ENCODE measurements at regions not wholly inside any gene's neighbourhood (a gene's known extent, or its start where the extent isn't known, plus 50 kb on each side); places are given as distances from the start of the nearest gene placed in this dataset.

DNA sequence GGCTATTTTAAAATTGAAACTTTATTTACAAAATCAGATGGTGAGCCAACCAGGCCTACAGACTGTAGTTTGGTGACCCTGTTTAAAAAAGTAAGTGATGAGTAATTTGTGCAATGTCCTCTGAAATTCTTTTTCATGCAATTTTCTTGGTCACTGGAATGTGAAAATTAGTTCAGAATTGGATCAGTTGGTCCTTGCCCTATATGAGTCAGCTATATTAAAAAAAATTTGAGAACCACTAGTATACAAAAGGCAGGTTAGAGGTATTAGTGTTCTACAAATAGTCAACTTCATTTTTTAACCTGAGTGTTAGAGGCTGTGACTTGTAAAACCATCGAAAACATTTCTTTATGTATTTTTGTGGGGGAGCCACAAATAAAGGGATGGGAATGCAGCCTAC, 91.1 kb upstream of the NXPH2 start:
- H3K4me3 ChIP-seq = no peak overlapping the region
- H3K27me3 ChIP-seq = no peaks in the 10 kb centered on the region
- ATAC-seq (no peak), DNase-seq (no peak)
- 87 to 96% methylated on average over 1 of the region's 1 CpG for WGBS, 2 donors
- H3K9me3 ChIP-seq = no peaks in the 10 kb centered on the region
- no peaks in the 10 kb centered on the region for H3K4me1 ChIP-seq
- intact Hi-C loops (cut with DNase I) = no loop called here
- H3K27ac ChIP-seq = no peak overlapping the region
- H3K36me3 ChIP-seq = no peaks in the 10 kb centered on the region
- TF ChIP-seq, protein P1, sequence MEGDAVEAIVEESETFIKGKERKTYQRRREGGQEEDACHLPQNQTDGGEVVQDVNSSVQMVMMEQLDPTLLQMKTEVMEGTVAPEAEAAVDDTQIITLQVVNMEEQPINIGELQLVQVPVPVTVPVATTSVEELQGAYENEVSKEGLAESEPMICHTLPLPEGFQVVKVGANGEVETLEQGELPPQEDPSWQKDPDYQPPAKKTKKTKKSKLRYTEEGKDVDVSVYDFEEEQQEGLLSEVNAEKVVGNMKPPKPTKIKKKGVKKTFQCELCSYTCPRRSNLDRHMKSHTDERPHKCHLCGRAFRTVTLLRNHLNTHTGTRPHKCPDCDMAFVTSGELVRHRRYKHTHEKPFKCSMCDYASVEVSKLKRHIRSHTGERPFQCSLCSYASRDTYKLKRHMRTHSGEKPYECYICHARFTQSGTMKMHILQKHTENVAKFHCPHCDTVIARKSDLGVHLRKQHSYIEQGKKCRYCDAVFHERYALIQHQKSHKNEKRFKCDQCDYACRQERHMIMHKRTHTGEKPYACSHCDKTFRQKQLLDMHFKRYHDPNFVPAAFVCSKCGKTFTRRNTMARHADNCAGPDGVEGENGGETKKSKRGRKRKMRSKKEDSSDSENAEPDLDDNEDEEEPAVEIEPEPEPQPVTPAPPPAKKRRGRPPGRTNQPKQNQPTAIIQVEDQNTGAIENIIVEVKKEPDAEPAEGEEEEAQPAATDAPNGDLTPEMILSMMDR (IDR thresholded peaks at IDR 0.05) = no peak

DNA sequence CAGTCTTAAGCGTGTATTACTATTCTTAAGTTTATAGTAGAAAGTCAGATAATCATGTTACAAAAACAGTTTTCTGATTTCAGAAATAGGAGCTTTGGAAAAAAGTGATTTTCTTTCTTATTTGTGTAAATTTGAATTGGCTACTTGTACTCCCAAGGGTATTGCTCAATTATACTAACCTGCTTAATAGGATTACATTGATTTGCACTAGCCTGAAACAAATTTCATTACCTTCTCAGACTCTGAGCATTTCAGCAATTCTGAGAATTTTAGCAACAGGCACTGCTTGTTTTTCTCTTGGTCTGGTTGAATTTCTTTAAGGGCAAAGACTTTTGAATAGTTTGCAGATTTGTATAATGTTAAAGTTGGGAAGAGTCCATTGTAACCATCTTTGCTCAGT, 87.2 kb upstream of the NXPH2 start:
- H3K36me3 ChIP-seq = no peaks in the 10 kb centered on the region
- no peaks in the 10 kb centered on the region for H3K9me3 ChIP-seq
- no peaks in the 10 kb centered on the region for H3K4me1 ChIP-seq
- H3K4me3 ChIP-seq = no peak overlapping the region
- intact Hi-C loops (cut with DNase I) = no loop called here
- ATAC-seq (no peak), DNase-seq (no peak)
- H3K27me3 ChIP-seq = peaks cover 0 to 5% (median 0%) of the 10 kb centered on the region in 7 donors
- 66 to 91% methylated on average over 1 of the region's 1 CpG for WGBS, 2 donors
- H3K27ac ChIP-seq = no peak overlapping the region
- TF ChIP-seq, protein P1 (IDR thresholded peaks at IDR 0.05) = no peak

DNA sequence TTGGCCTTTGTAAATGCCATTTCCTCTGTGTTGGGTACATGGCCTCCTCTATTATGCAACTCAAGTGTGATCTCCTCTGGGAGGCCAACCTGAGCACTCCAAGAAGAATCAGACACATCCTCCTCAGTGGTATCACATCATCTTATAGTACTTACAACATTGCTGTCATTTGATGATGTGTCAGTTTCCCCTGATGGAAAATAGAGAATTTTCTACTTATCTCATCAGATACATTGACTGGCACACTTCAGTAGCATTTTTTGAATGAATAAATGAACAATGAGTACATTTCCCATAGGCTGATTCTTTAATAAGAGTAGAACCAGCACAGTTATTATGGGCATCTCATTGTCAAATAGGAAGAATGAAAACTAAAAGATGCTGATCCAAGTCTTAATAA, 86.6 kb upstream of the NXPH2 start:
- Histone ChIP-seq H3K27me3 (peaks cover 0 to 5% (median 0%) of the 10 kb centered on the region in 7 donors), H3K27ac (no peak overlapping the region), H3K9me3 (no peaks in the 10 kb centered on the region), H3K4me1 (no peaks in the 10 kb centered on the region), H3K36me3 (no peaks in the 10 kb centered on the region), H3K4me3 (no peak overlapping the region)
- TF ChIP-seq, protein P1 (IDR thresholded peaks at IDR 0.05) = no peak
- ATAC-seq (no peak), DNase-seq (no peak)
- intact Hi-C loops (cut with DNase I) = no loop called here

DNA sequence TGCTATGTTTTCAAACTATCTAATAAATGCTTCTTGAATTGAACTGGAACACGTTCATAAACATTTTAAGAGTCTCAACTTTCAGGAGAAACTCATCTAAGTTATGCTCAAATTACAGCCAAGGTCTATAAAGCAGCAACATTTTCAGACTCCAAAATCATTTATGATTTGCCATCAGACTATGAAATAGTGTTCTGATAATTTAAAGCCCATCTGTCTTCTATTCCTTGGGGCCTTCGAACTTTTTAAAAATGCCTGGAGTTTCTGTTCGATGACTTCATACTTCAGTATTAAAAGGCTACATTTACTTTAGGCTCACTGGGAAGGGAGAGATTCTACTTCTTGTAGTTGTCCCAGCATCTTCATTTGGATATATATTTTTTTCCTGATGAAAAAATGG, 73.6 kb upstream of the NXPH2 start:
- 57 to 64% methylated on average over 3 of the region's 3 CpGs for WGBS, 2 donors
- TF ChIP-seq, protein P1 (IDR thresholded peaks at IDR 0.05) = no peak
- H3K27ac ChIP-seq = no peak overlapping the region
- H3K4me1 ChIP-seq = no peaks in the 10 kb centered on the region
- no peak for DNase-seq
- no peak overlapping the region for H3K4me3 ChIP-seq
- H3K9me3 ChIP-seq = peaks cover 0 to 2% (median 0%) of the 10 kb centered on the region in 11 donors
- peaks cover 0 to 5% (median 0%) of the 10 kb centered on the region in 7 donors for H3K27me3 ChIP-seq
- no peak for ATAC-seq
- intact Hi-C loops (cut with DNase I) = no loop called here
- H3K36me3 ChIP-seq = no peaks in the 10 kb centered on the region

DNA sequence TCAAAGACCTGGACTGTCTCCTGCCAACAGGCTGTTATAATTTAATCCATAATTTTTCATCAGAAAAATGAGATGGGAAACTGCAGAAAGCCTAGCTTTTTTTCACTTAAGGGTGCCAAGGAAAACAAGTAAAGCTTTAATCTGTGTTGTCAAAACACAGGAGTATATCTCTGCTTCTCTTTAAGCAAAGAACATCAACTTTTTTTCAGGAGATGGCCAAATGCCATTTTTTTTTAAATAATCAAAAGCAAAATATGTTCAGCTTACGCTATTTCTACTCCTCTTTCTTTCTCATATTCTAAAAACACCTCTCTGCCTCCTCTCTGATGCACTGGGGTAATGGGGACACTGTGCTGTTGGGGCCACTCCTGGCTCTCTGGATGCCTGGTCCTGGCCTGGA, 73.1 kb upstream of the NXPH2 start:
- intact Hi-C loops (cut with DNase I) = no loop called here
- H3K4me3 ChIP-seq = no peak overlapping the region
- no peaks in the 10 kb centered on the region for H3K9me3 ChIP-seq
- no peak for ATAC-seq
- no peak for DNase-seq
- no peaks in the 10 kb centered on the region for H3K36me3 ChIP-seq
- TF ChIP-seq, protein P1 (IDR thresholded peaks at IDR 0.05) = no peak
- H3K27ac ChIP-seq = no peak overlapping the region
- H3K4me1 ChIP-seq = no peaks in the 10 kb centered on the region
- WGBS, 2 donors = 44 to 47% methylated on average over 1 of the region's 1 CpG
- peaks cover 0 to 5% (median 0%) of the 10 kb centered on the region in 7 donors for H3K27me3 ChIP-seq
